T-helper 2 cell treated with Interferon-gamma antibody and Interleukin-4, amounts not matched to agents 5 μg/mL and 100 μg/mL, for 36 hours (primary cell): ENCODE measurements at regions not wholly inside any gene's neighbourhood (a gene's known extent, or its start where the extent isn't known, plus 50 kb on each side); places are given as distances from the start of the nearest gene placed in this dataset.

ENCODE experiments used
- DNase-seq: peaks from one replicate; pipeline ENCODE4 v3.0.0; 2021; ENCODE audit warnings: low spot score
- H3K27ac Mint-ChIP-seq: one replicate; pipeline ENCODE4 v1.8.0; 2021; ENCODE audit warnings: mild to moderate bottlenecking, mixed read lengths
- H3K27me3 Mint-ChIP-seq: one replicate; pipeline ENCODE4 v1.8.0; 2021; ENCODE audit warnings: low read depth, mixed read lengths
- H3K36me3 Mint-ChIP-seq: one replicate; pipeline ENCODE4 v1.8.0; 2021; ENCODE audit warnings: low read depth, mixed read lengths
- H3K4me1 Mint-ChIP-seq: one replicate; pipeline ENCODE4 v1.8.0; 2021; ENCODE audit warnings: low read depth, mixed read lengths
- H3K4me3 Mint-ChIP-seq: one replicate; pipeline ENCODE4 v1.8.0; 2022; ENCODE audit warnings: mild to moderate bottlenecking, moderate library complexity, mixed read lengths
- H3K9me3 Mint-ChIP-seq: one replicate; pipeline ENCODE4 v1.8.0; 2021; ENCODE audit warnings: mixed read lengths

DNA sequence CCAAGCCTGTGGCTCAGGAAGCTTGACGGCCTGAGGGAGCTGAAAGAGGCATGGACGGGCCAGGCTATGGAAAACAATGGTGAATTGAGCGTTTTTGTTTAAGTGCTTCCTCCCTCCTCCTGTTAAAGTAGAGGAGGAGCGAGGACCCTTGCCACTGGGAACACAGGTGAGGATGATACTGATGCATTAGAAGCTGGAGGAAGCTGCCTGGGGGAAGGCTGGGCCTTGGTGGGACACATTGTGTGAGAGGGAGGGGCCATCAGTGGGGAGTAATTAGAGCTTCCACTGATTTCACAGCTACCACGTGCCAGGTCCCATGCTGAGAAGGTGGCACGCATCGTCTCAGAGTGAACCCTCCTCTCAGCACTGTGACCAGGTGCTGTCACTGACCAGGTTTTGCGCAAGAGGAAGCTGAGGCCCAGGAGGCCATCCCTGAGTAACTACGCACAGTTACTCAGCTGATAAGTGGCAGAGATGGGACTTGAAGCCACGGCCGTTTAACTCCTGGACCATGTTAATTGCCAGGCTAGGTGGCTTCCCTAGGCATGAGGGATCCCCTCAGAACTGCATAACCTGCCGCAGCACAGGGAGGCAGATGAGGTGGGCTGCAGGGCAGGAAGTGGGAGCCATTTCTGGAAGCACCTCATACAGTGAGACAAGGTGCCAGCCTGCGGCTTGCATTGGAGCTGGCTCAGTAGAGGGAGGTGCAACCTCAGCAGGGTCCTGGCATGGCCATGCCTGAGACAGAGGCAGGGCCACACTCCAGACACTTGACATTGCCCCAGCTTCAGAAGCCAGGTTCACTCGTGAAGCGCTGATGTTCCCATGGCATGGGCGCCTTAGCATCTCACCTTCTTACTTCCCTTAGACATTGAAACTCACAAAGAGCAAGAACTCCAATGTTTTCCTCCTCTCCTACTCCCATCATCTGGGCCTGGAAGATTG, 195.3 kb upstream of the MVB12B start:
- no peaks in the 10 kb centered on the region for H3K4me1 Mint-ChIP-seq
- no peaks in the 10 kb centered on the region for H3K27me3 Mint-ChIP-seq
- H3K4me3 Mint-ChIP-seq, result no peak overlapping the region
- H3K27ac Mint-ChIP-seq, result no peak overlapping the region
- DNase-seq, result no peak
- H3K36me3 Mint-ChIP-seq, result no peaks in the 10 kb centered on the region
- no peaks in the 10 kb centered on the region for H3K9me3 Mint-ChIP-seq

DNA sequence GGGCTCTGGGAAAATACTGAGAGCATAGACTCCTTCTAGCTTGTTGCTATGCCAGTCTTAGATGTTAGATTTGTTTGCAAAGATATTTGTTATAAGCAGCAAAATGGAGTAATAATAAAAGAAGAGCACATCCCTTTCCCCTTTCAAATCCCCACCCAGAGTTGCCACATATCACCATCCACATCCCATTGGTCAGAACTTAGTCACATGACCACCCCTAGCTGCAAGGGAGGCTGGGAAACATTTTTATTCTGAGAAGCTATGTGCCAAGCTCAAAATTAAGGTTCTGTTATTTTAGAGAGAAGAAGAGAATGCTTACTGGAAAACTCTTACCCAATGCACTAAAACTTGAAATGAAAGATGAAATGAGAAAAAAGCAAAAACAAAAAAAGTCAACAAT, 193.9 kb upstream of the MVB12B start:
- H3K27me3 Mint-ChIP-seq, result no peaks in the 10 kb centered on the region
- H3K9me3 Mint-ChIP-seq, result peaks cover 7% of the 10 kb centered on the region
- H3K27ac Mint-ChIP-seq, result no peak overlapping the region
- no peaks in the 10 kb centered on the region for H3K4me1 Mint-ChIP-seq
- no peak for DNase-seq
- H3K36me3 Mint-ChIP-seq, result no peaks in the 10 kb centered on the region
- no peak overlapping the region for H3K4me3 Mint-ChIP-seq

DNA sequence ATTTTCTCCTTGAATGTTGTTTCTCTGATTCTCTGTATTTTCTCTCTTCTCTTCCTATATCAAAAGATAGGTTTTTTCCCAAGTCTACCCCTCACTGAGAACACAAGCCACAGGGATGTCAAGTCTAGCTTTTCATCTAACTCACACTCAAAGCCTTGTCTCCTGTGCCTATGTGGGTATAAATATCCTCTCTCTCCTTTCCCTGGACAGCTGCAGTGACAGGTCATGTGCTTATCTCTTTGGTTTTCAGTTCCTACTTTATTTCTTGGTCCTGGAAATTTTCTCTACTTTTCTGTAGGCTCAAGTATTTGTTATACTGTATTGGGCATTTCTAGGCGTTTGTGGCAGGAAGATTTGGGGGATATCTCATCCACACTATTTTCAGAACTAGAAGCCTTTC, 182.4 kb upstream of the MVB12B start:
- peaks cover 2% of the 10 kb centered on the region for H3K4me1 Mint-ChIP-seq
- H3K27me3 Mint-ChIP-seq, result peaks cover 27% of the 10 kb centered on the region

DNA sequence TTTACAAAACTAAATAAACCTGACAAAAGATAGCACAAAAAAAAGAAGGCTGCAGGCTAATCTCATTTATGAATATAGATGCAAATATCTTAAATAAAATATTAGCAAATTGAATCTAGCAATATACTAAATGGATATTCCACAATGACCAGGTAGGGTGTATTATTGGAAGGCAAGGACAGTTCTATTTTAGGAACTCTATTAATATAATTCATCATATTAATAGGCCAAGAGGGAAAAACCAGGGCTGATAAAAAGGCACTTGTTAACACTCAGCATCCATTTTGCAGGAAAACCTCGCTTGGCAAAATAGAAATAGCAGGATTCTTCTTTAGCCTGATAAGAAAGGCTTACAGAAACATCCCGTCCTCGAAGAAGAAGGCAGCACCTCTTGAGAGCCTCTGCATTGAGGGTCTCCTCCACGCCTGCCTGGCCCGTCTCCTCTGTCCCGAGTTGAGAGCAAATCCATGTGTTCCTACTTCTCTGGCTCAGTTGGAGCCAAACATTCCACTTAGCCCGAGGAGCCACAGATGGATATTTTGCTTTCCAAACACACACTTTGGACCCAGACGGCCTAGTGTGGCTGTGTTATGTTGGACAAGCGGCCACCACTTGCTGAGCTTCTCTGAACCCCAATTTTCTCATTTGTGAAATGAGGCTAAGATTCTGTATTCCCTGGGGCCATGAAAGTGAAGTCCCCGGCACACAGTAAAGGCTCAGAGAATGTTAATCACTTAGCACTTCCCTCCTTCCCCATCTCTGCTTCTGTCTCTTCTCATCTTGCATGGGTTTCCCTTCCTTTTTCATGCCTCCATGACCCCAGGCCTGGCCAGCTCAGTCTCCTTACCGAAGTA, 181.8 kb upstream of the MVB12B start:
- Mint-ChIP-seq H3K4me3 (no peak overlapping the region), H3K27me3 (peaks cover 22% of the 10 kb centered on the region), H3K27ac (no peak overlapping the region), H3K36me3 (no peaks in the 10 kb centered on the region), H3K4me1 (peaks cover 2% of the 10 kb centered on the region), H3K9me3 (no peaks in the 10 kb centered on the region)
- no peak for DNase-seq

More for the DNA sequence above, 182.4 kb upstream of the MVB12B start:
- no peak for DNase-seq
- no peak overlapping the region for H3K27ac Mint-ChIP-seq
- peaks cover 5% of the 10 kb centered on the region for H3K9me3 Mint-ChIP-seq
- H3K36me3 Mint-ChIP-seq, result no peaks in the 10 kb centered on the region
- H3K4me3 Mint-ChIP-seq, result no peak overlapping the region

DNA sequence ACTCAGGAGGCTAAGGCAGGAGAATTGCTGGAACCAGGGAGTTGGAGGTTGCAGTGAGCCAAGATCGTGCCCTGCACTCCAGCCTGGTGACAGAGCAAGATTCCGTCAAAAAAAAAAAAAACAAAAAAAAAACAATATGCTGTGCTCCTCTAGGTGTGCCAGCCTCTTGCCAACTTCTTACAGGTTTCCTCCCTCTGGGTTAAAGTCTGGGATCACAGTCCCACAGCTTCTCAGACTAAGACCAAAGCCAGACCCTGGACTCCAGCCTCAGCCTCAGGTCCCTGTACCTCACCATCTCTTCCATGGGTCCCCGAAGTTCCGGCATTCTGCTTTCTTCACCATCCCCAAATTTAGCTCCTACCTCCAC, 180.8 kb upstream of the MVB12B start:
- no peaks in the 10 kb centered on the region for H3K36me3 Mint-ChIP-seq
- H3K4me3 Mint-ChIP-seq, result no peak overlapping the region
- DNase-seq, result no peak
- no peaks in the 10 kb centered on the region for H3K9me3 Mint-ChIP-seq
- no peak overlapping the region for H3K27ac Mint-ChIP-seq
- H3K27me3 Mint-ChIP-seq, result peaks cover 21% of the 10 kb centered on the region
- peaks cover 2% of the 10 kb centered on the region for H3K4me1 Mint-ChIP-seq

DNA sequence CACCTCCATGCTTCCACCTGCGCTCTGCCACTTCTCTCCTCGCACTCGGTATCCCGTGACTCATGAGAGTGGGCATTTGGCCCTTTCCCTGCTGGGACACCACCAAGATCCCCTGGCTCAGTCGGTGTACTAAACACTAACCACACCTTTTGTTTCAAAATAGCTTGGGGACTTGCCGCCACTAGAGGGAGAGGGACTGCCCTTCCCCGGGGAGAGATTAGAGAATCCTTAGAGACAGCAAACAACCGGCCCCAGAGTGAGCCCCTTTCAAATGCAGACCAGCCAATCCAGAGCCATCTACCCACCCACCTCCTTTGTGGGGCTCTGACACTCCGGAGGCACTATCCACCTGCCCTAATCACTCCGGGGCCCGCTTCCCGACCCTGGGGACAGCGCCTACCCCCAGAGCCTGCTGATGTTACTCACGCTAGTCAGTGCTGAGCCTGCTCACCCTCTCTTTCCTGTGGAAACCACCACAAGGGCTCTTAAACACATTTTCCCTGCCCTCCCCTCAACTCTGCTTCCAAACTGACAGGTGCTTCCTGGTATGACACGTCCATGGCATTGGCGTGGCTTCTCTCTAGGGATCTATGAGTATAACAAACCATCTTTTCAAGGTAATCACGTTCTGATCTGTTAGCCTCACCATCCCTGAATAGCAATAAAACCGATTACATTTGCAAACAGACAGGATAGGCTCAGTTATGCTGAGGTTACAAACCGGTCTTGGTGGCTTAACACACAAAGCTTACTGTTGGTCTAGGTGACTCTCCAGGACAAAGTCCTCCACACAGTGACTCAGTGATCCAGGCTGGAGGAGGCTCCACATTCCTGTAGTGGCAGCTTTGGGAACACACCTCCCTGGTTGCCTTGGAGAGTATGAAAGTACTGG, 180.1 kb upstream of the MVB12B start:
- DNase-seq, result no peak
- Mint-ChIP-seq H3K9me3 (no peaks in the 10 kb centered on the region), H3K4me3 (no peak overlapping the region), H3K27ac (no peak overlapping the region), H3K27me3 (peaks cover 21% of the 10 kb centered on the region), H3K36me3 (no peaks in the 10 kb centered on the region), H3K4me1 (peaks cover 2% of the 10 kb centered on the region)

DNA sequence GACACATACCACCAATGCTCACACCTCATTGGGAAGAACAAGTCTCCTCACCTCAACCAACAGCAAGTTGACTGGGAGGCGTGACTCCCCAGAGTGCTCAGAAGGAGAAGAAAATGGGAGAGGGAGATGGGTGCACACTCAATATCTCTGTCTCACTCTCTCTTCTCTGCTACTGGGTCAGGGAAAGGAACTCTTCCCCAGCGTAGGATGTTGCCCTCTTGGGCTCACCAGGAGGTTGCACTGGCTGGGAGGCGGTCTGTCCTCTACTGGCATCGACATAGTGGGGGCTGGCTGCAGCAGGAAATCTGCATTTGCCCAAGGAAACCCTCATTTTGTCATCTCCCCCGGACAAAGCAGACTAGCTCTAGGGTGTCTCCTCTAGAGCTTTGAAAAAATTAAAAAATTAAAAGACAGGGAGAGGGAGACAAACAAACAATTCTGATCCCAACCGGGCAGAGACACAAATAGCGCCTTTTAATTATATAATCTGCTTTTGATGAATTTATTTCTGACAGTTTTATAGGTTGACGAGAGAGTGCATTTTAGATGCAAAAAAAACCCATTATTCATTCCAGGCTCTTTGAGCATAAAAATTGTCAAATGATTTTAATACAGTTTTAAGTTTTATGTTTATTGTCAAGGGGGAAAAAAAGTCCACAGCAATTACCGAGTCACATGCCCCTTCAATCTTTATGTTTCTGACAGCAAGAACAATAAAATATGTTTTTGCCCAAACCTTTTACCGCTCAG, 179.3 kb upstream of the MVB12B start:
- peaks cover 2% of the 10 kb centered on the region for H3K4me1 Mint-ChIP-seq
- H3K27ac Mint-ChIP-seq, result no peak overlapping the region
- H3K27me3 Mint-ChIP-seq, result peaks cover 18% of the 10 kb centered on the region
- H3K4me3 Mint-ChIP-seq, result no peak overlapping the region
- no peak for DNase-seq
- no peaks in the 10 kb centered on the region for H3K9me3 Mint-ChIP-seq
- H3K36me3 Mint-ChIP-seq, result no peaks in the 10 kb centered on the region

DNA sequence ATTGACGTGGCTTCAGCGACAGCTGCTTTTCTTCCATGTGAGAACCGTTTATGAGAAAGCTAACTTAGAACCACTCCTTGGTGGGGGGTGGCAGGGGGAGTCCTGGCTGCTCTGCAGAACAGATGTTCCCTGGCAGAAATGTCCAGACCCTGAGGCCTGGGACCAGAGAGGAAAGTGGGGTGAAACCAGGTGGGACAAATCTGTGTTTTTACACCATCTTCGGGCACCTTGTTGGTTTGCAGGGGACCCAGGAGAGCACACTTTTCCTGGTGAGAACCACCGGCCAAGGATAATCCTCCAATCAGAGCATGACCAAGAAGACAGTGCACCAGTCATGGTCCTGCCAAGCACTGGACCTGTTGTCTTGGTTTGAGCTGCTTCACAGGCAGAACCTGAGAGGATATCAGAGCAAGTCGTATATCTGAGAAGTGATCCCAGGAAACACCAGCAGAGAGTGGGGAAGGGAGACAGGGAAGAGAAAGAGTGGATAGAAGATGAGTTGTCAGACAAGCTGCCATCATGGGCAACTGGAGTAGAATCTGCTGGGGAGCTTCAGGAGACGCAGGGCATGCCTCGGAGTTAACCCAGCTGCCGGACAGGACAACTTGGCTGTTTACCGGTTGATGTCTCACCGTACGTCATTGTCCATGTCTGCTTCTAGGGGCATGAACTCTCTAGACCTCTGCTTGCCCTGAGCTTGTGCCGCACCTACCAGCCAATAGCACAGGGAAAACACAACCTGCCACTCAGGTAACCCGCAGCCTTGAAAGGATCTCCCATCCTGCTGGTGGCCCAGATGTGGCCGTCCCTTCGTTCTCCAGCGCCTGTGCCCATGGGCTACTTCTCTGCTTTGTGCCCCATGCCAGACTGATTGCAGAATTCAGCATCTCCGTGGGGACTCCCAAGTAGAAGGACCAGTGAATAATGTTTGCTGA, 178.4 kb upstream of the MVB12B start:
- peaks cover 18% of the 10 kb centered on the region for H3K27me3 Mint-ChIP-seq
- no peak overlapping the region for H3K27ac Mint-ChIP-seq
- H3K4me1 Mint-ChIP-seq, result peaks cover 2% of the 10 kb centered on the region
- DNase-seq, result no peak
- H3K9me3 Mint-ChIP-seq, result no peaks in the 10 kb centered on the region
- H3K4me3 Mint-ChIP-seq, result no peak overlapping the region
- no peaks in the 10 kb centered on the region for H3K36me3 Mint-ChIP-seq

DNA sequence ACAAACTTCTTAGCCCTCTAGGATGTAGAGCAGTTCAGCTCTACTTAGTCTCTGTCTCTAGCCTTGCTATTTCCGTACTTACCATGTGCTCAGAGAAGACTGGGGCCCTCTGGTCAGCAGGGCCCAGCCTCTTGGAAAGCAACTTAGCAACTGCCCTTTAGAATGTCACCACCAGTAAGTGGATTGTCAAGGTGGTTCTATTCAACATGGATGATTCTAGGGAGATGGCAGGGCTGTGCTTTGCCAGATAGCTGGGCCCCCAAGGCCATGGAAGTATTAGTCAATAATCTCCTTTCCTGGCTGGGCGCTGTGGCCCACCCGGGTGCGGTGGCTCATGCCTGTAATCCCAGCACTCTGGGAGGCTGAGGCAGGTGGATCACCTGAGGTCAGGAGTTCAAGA, 177.6 kb upstream of the MVB12B start:
- H3K9me3 Mint-ChIP-seq, result no peaks in the 10 kb centered on the region
- no peaks in the 10 kb centered on the region for H3K36me3 Mint-ChIP-seq
- H3K27me3 Mint-ChIP-seq, result peaks cover 18% of the 10 kb centered on the region
- H3K27ac Mint-ChIP-seq, result no peak overlapping the region
- H3K4me1 Mint-ChIP-seq, result peaks cover 2% of the 10 kb centered on the region
- H3K4me3 Mint-ChIP-seq, result no peak overlapping the region
- no peak for DNase-seq

DNA sequence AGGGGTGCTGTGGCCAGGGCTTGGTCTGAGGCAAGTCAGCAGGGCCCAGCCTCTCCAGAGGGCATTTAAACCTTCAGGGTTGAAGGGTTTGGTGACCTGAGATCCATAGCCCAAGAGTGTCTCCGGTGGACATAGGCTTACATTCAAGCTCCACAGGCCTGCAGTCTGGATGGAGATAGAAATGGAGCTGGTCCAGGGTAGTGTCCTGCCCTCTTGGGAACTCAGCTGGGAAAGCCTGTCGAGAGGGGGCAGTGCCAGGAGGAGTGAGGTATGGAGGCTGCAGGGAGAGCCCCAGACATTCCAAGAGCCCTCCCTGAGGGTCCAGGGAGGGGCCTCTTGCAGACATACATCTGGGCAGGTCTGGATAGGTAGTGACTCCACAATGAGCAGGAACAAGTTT, 177.0 kb upstream of the MVB12B start:
- no peaks in the 10 kb centered on the region for H3K9me3 Mint-ChIP-seq
- no peak overlapping the region for H3K27ac Mint-ChIP-seq
- no peak overlapping the region for H3K4me3 Mint-ChIP-seq
- no peak for DNase-seq
- H3K4me1 Mint-ChIP-seq, result peaks cover 2% of the 10 kb centered on the region
- peaks cover 18% of the 10 kb centered on the region for H3K27me3 Mint-ChIP-seq
- H3K36me3 Mint-ChIP-seq, result no peaks in the 10 kb centered on the region

DNA sequence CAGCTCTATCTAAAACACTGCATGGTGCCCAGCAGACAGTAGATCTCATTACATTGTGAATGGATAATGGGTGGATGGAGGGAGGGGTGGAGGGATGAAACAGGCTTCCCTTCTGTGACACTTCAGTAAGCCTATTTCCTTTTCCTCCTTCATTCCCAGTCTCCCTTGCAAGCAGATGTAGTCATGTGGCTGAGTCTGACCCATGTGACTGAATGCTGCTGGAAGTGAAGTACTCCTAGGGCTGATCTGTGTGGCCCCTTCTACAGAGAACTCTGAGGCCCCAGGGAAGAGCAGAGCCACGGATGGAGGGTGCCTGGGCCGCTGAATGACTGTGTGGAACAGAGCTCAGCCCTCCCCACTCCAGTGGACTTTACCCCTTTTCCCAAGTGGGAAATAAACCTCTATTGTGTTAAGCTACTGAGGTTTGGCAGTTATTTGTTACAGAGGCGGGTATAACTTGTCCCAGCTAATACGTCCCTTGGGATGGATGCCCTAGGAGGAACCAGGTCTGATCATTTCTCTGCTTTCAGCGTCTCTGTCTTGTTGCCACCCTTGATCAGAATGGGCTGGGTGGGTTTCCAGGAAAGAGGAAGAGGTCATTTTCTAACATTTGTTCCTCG, 176.1 kb upstream of the MVB12B start:
- peaks cover 2% of the 10 kb centered on the region for H3K4me1 Mint-ChIP-seq
- no peak overlapping the region for H3K4me3 Mint-ChIP-seq
- no peak overlapping the region for H3K27ac Mint-ChIP-seq
- peaks cover 18% of the 10 kb centered on the region for H3K27me3 Mint-ChIP-seq
- H3K36me3 Mint-ChIP-seq, result no peaks in the 10 kb centered on the region
- DNase-seq, result no peak
- no peaks in the 10 kb centered on the region for H3K9me3 Mint-ChIP-seq

DNA sequence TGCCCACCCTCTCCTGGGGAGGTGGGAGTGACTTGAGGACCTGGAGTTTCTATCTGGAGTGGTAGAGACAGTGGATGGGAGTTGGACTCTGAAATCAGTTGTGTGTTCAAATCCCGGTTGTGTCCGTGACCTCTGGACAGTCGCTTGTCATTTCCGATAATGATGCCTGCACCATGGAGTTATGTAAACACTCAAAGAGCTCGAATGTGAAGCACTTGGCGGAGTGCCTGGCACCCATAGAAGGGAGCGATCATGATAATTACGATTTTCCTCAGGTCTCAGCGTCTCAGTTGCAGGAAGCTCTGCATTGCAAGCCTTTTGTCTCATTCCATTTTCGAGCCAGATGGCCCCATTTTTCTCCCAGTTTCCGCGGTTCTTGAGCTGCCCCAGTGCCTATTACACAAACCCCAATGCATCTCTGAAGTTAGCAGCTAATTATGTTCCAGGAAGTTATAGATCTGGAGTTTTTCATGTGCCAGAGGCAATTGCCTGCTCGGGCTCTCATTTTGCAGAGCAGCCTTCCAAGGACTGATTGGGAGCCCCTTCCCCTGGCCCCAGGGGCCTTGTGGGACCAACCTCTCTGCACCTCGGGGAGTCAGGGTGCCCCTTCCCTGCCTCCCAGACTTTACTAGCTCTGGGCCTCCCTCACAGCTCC, 175.5 kb upstream of the MVB12B start:
- Mint-ChIP-seq H3K36me3 (no peaks in the 10 kb centered on the region), H3K27ac (no peak overlapping the region), H3K4me3 (no peak overlapping the region), H3K4me1 (peaks cover under 1% of the 10 kb centered on the region), H3K27me3 (peaks cover 15% of the 10 kb centered on the region), H3K9me3 (no peaks in the 10 kb centered on the region)
- no peak for DNase-seq
